Coronary artery (tissue), 2 donors: ENCODE measurements at regions not wholly inside any gene's neighbourhood (a gene's known extent, or its start where the extent isn't known, plus 50 kb on each side); places are given as distances from the start of the nearest gene placed in this dataset.

Experiments used
- DNase-seq: peaks from one replicate; pipeline ENCODE4 v3.0.0-alpha.2; 2017; ENCODE audit warnings: low spot score
- H3K27ac ChIP-seq, 2 donors: fragments of 200-600 bp; sonication (generic); one replicate each; pipeline ENCODE4 v1.5.1; 2016 to 2019
- H3K4me3 ChIP-seq: fragments of 200-600 bp; sonication (generic); 2 replicates; pipeline ENCODE4 v1.5.1; 2016; ENCODE audit warnings: mild to moderate bottlenecking, moderate library complexity
- CTCF ChIP-seq: fragments of 200-600 bp; sonication (generic); IDR thresholded peaks from one replicate; pipeline ENCODE4 v1.5.1; 2019; ENCODE audit warnings: antibody characterized with exemption

DNA sequence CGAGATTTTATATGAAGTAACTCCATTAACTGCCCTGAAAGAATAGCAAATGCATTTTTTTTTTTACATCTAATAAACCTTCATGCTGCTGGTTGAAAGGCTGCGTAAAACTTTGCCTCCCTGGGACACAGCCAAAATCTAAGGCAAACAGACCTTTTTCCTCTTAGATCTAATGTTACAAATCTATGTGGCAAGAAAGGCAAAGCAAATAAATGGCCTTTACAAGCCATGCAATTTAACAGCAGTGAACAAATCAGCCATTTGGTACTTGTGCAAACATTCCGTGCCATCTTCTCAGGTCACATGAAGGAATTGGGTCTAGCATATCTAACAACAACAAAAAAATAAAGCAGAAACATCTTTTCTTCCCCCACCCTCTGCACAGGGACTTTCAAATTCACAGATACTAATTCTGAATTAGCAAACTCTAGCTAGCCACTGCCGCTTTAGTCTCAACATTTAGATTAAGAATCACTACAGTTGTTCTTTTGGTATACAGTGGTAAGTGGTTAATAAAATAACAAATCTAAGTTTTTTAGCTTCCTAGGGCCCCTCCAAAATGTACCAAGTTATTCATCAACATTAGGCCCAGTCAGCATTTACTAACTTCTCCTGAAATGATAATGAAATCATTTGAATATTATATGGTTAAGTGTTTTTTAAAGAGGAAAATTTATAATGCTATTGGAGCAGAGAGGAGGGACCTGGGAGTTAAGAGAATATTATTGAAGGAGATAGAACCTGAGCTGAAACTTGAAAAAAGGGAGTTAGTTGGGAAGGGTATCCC lies 593.8 kb downstream of the SMARCA1 start:
- Histone ChIP-seq H3K4me3 (no peak overlapping the region), H3K27ac (no peak overlapping the region)
- DNase-seq, result no peak
- no peak for TF ChIP-seq CTCF

DNA sequence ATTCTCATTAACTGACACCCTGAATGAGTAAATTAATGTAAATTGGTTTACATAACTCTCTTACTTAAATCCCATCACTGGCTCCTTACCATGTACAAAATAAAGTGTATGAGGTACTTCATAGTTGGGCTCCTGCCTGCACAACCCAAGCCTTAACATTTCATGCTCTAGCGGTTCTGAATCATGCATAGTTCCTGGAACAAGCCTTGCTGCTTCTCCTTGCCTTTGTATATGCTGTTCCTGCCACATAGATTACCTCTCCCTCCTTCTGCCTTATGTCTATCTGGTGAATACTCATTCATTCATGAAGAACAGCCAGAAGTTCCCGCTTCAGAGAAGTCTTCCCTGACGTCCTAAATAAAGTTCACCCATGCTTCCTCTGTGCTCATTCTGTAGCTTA lies 594.7 kb downstream of the SMARCA1 start:
- no peak overlapping the region for H3K27ac ChIP-seq
- DNase-seq, result no peak
- TF ChIP-seq CTCF, result no peak
- no peak overlapping the region for H3K4me3 ChIP-seq

DNA sequence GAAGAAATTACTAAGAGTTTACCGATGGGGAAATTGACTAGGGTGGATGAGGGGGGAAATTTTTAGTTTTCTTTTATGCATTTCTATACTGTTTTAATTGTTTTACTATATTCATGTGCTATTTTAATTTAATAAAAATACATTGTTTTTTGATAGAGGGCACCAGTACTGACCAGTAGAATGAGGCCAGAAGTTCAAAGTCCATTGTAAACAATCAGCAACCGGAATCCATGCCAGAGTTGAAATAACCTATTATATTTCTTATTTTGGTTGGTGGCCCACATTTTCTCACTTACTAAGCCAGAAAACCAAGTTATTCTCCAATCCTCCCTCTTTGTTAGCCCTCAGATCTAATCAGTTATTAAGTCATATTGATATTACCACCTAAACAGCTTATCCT lies 595.9 kb downstream of the SMARCA1 start:
- Histone ChIP-seq H3K4me3 (no peak overlapping the region), H3K27ac (no peak overlapping the region)
- TF ChIP-seq CTCF, result no peak
- no peak for DNase-seq

DNA sequence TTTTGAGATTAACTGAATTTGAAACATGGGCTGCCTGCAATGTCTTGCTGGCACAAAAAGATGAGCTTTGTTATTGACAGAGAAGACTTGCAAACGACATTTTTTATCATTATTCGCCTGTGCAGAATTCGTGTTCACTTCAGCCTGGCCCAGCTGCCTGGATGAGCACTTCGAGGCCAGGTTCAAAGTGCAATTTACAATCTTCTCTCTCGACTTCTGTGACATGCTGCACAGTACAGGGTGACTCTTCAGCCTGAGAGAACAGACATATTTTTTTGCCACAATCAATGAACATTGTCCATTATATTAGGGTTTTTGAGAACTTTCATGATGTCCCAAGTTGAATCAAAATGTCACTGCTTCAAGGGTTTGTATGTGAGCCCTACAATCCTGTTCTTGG lies 616.5 kb downstream of the SMARCA1 start:
- TF ChIP-seq CTCF, result no peak
- Histone ChIP-seq H3K4me3 (no peak overlapping the region), H3K27ac (no peak overlapping the region)
- DNase-seq, result no peak

- no peak for DNase-seq
- Histone ChIP-seq H3K27ac (no peak overlapping the region), H3K4me3 (no peak overlapping the region)
- no peak for TF ChIP-seq CTCF
These were observed 622.3 kb downstream of the SMARCA1 start for GRCh38 chrX:128901018-128901417.

DNA sequence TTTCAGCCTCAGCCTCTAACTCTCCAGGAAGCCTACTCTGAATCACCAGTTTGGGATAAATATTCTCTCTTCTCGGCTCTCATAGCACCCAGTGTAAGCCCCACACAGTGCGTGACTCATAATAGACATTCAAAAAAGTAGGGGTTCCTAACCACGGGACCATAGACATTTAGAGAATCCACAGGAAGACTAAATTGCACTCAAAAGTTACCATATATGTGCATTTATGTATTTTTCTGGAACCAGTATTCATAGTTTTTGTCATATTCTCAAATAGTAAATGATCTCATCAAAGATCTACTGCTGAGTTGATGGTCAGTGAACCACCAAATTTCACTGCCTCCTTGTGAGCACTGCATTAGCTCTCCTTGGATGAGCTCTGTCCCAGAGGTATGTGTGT lies 625.7 kb downstream of the SMARCA1 start:
- no peak for DNase-seq
- no peak for TF ChIP-seq CTCF
- no peak overlapping the region for H3K4me3 ChIP-seq
- no peak overlapping the region for H3K27ac ChIP-seq

- TF ChIP-seq CTCF, result no peak
- H3K4me3 ChIP-seq, result no peak overlapping the region
- H3K27ac ChIP-seq, result no peak overlapping the region
- no peak for DNase-seq
These were observed 631.7 kb downstream of the SMARCA1 start for GRCh38 chrX:128891554-128891953.
